Peyer's patch (tissue), 4 donors: ENCODE measurements at regions not wholly inside any gene's neighbourhood (a gene's known extent, or its start where the extent isn't known, plus 50 kb on each side); places are given as distances from the start of the nearest gene placed in this dataset.

Experiments used
- POLR2A ChIP-seq, 2 donors: fragments of 450-650 bp; IDR thresholded peaks; one replicate each; pipeline ENCODE4 v1.5.1; 2017; ENCODE audit warnings: antibody characterized with exemption in 2 of 2, mild to moderate bottlenecking in 2 of 2, moderate library complexity in 2 of 2
- TF ChIP-seq, protein P1 (sequence below), 6 experiments: fragments of 450-650 bp in 4 of 6; fragments of 200-600 bp in 2 of 6; sonication (generic) in 1 of 6; IDR thresholded peaks; one replicate each; pipeline ENCODE4 v1.5.1; 2017 to 2019; ENCODE audit warnings: antibody characterized with exemption in 6 of 6, mild to moderate bottlenecking in 3 of 6, moderate library complexity in 1 of 6

DNA sequence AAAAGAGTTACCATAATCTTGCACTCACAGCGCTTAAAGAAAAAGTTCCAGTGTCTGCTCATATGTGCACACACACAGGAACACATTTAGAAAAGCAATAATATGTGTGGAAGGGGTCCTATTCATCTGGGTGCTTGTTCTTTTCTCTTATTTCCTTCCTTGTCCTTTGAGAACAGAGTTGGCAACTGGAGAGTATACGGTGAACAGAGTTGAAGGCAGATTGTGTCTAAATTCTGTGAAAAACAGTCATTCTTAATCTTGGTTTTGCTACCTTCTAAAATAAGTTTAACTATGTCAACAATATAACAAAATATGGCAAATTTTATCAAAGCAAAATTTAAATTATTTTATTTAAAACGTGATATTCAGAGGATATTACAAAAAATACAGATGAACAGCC, 365.1 kb upstream of the NOCT start:
- TF ChIP-seq POLR2A (IDR thresholded peaks at IDR 0.05): no peak
- TF ChIP-seq, protein P1, sequence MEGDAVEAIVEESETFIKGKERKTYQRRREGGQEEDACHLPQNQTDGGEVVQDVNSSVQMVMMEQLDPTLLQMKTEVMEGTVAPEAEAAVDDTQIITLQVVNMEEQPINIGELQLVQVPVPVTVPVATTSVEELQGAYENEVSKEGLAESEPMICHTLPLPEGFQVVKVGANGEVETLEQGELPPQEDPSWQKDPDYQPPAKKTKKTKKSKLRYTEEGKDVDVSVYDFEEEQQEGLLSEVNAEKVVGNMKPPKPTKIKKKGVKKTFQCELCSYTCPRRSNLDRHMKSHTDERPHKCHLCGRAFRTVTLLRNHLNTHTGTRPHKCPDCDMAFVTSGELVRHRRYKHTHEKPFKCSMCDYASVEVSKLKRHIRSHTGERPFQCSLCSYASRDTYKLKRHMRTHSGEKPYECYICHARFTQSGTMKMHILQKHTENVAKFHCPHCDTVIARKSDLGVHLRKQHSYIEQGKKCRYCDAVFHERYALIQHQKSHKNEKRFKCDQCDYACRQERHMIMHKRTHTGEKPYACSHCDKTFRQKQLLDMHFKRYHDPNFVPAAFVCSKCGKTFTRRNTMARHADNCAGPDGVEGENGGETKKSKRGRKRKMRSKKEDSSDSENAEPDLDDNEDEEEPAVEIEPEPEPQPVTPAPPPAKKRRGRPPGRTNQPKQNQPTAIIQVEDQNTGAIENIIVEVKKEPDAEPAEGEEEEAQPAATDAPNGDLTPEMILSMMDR (IDR thresholded peaks at IDR 0.05): no peak
